ENCODE measurements at regions not wholly inside any gene's neighbourhood (a gene's known extent, or its start where the extent isn't known, plus 50 kb on each side); places are given as distances from the start of the nearest gene placed in this dataset.

DNA sequence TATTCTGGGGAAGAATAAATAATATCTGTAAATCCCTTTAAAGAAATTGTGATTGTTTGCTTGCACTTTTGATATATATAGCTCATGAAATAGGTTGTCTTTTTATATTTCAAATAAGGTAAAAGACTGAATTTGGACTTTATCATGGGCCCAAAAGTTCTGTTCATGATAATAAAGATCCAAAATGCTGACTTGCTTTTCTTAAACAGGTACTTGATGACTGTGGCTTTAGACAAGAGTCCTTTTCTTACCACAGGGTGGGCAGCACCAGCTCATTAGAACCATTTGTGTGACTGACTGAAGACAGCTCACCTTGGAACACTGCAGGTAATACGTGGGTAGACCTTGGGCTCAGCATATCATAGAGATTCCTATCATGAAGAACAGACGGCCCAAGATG, 432.6 kb downstream of the ETNK1 start:
- ChIA-PET CTCF (interaction anchor here (0.8 to 1.1 kb wide), 2 partner anchors 201 to 348 kb away, joined by 3 read pairs; no protein-coding TSS in a partner anchor), POLR2A (no interaction called here)
- H3K4me3 ChIP-seq (ENCODE audit: low read depth, low read length), result no peak overlapping the region
- H3K27ac ChIP-seq (ENCODE audit: extremely low read depth, low read depth, low read length), result no peak overlapping the region
- TF ChIP-seq ZBTB21 (tag by site-specific recombination; IDR thresholded peaks at IDR 0.05) (no peak), GLI2 (tag by site-specific recombination; IDR thresholded peaks at IDR 0.05; ENCODE audit: borderline replicate concordance, low read depth) (no peak), ZNF311 (tag by site-specific recombination; IDR thresholded peaks at IDR 0.05; ENCODE audit: borderline replicate concordance) (no peak)
- TF ChIP-seq, protein P1, sequence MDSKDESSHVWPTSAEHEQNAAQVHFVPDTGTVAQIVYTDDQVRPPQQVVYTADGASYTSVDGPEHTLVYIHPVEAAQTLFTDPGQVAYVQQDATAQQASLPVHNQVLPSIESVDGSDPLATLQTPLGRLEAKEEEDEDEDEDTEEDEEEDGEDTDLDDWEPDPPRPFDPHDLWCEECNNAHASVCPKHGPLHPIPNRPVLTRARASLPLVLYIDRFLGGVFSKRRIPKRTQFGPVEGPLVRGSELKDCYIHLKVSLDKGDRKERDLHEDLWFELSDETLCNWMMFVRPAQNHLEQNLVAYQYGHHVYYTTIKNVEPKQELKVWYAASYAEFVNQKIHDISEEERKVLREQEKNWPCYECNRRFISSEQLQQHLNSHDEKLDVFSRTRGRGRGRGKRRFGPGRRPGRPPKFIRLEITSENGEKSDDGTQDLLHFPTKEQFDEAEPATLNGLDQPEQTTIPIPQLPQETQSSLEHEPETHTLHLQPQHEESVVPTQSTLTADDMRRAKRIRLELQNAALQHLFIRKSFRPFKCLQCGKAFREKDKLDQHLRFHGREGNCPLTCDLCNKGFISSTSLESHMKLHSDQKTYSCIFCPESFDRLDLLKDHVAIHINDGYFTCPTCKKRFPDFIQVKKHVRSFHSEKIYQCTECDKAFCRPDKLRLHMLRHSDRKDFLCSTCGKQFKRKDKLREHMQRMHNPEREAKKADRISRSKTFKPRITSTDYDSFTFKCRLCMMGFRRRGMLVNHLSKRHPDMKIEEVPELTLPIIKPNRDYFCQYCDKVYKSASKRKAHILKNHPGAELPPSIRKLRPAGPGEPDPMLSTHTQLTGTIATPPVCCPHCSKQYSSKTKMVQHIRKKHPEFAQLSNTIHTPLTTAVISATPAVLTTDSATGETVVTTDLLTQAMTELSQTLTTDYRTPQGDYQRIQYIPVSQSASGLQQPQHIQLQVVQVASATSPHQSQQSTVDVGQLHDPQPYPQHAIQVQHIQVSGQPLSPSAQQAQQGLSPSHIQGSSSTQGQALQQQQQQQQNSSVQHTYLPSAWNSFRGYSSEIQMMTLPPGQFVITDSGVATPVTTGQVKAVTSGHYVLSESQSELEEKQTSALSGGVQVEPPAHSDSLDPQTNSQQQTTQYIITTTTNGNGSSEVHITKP (tag by site-specific recombination; IDR thresholded peaks at IDR 0.05), result no peak
- H3K4me1 ChIP-seq (ENCODE audit: control insufficient read depth, insufficient read depth, low read length), result no peaks in the 10 kb centered on the region
- no peaks in the 10 kb centered on the region for H3K9me3 ChIP-seq (ENCODE audit: control insufficient read depth, insufficient read depth, low read depth, low read length)
- no peaks in the 10 kb centered on the region for H3K36me3 ChIP-seq (ENCODE audit: control insufficient read depth in 2 of 2, insufficient read depth in 1 of 2, low read length in 2 of 2)

DNA sequence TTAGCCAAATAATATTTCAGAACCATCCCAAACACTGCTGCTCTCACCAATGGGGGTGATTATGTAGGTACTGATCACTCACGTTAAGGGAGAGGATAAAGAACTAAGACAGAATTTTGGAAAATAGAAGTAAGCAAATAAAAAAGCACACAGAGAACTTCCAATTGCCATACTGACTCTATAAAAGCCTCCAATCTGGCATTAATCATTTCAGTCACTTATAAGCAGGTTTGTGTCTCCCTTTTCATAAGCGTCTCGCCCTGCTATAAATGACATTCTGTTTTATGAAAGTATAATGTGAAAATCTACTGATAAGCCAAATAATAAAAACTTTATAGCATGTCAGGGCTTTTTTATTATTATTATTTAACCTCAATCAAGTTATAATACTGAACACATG, 435.2 kb downstream of the ETNK1 start:
- Histone ChIP-seq H3K36me3 (ENCODE audit: control insufficient read depth in 2 of 2, insufficient read depth in 1 of 2, low read length in 2 of 2) (no peaks in the 10 kb centered on the region), H3K4me1 (ENCODE audit: control insufficient read depth, insufficient read depth, low read length) (no peaks in the 10 kb centered on the region), H3K4me3 (ENCODE audit: low read depth, low read length) (no peak overlapping the region), H3K27ac (ENCODE audit: extremely low read depth, low read depth, low read length) (no peak overlapping the region), H3K9me3 (ENCODE audit: control insufficient read depth, insufficient read depth, low read depth, low read length) (no peaks in the 10 kb centered on the region)
- CTCF ChIA-PET, result interaction anchor here (0.5 kb wide), 1 partner anchor 92 kb away, joined by 4 read pairs; no protein-coding TSS in a partner anchor
- TF ChIP-seq EGR2 (tag by site-specific recombination; IDR thresholded peaks at IDR 0.05; ENCODE audit: low read depth) (no peak), ZNF560 (tag by site-specific recombination; IDR thresholded peaks at IDR 0.05; ENCODE audit: borderline replicate concordance) (no peak), ZNF223 (tag by site-specific recombination; IDR thresholded peaks at IDR 0.05) (no peak), ZNF174 (tag by site-specific recombination; IDR thresholded peaks at IDR 0.05) (no peak), ZNF37A (tag by site-specific recombination; IDR thresholded peaks at IDR 0.05) (no peak), GLIS1 (tag by site-specific recombination; IDR thresholded peaks at IDR 0.05) (no peak), ZNF571 (tag by site-specific recombination; IDR thresholded peaks at IDR 0.05) (no peak), ZNF23 (tag by site-specific recombination; IDR thresholded peaks at IDR 0.05; ENCODE audit: borderline replicate concordance) (no peak), ZBTB8A (tag by site-specific recombination; IDR thresholded peaks at IDR 0.05) (no peak), YY2 (tag by site-specific recombination; IDR thresholded peaks at IDR 0.05) (no peak), ZNF660 (tag by site-specific recombination; IDR thresholded peaks at IDR 0.05) (no peak), SETDB1 (IDR thresholded peaks at IDR 0.05; ENCODE audit: insufficient read length, low read length) (no peak), ZNF155 (tag by site-specific recombination; IDR thresholded peaks at IDR 0.05) (no peak), GFI1B (tag by site-specific recombination; IDR thresholded peaks at IDR 0.05) (no peak), ZNF747 (tag by site-specific recombination; IDR thresholded peaks at IDR 0.05) (no peak), ZNF621 (tag by site-specific recombination; IDR thresholded peaks at IDR 0.05) (no peak)
- TF ChIP-seq, protein P2, sequence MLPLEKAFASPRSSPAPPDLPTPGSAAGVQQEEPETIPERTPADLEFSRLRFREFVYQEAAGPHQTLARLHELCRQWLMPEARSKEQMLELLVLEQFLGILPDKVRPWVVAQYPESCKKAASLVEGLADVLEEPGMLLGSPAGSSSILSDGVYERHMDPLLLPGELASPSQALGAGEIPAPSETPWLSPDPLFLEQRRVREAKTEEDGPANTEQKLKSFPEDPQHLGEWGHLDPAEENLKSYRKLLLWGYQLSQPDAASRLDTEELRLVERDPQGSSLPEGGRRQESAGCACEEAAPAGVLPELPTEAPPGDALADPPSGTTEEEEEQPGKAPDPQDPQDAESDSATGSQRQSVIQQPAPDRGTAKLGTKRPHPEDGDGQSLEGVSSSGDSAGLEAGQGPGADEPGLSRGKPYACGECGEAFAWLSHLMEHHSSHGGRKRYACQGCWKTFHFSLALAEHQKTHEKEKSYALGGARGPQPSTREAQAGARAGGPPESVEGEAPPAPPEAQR (tag by site-specific recombination; IDR thresholded peaks at IDR 0.05), result no peak
- TF ChIP-seq, protein P3, sequence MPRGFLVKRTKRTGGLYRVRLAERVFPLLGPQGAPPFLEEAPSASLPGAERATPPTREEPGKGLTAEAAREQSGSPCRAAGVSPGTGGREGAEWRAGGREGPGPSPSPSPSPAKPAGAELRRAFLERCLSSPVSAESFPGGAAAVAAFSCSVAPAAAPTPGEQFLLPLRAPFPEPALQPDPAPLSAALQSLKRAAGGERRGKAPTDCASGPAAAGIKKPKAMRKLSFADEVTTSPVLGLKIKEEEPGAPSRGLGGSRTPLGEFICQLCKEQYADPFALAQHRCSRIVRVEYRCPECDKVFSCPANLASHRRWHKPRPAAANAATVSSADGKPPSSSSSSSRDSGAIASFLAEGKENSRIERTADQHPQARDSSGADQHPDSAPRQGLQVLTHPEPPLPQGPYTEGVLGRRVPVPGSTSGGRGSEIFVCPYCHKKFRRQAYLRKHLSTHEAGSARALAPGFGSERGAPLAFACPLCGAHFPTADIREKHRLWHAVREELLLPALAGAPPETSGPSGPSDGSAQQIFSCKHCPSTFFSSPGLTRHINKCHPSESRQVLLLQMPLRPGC (tag by site-specific recombination; IDR thresholded peaks at IDR 0.05), result no peak
- POLR2A ChIA-PET, result no interaction called here
